ENCODE measurements at regions not wholly inside any gene's neighbourhood (a gene's known extent, or its start where the extent isn't known, plus 50 kb on each side); places are given as distances from the start of the nearest gene placed in this dataset.

GRCh38 chr5:50958852-50959457, 292.5 kb downstream of the PARP8 start (continued):
- TF ChIP-seq YY1 (IDR thresholded peaks at IDR 0.05; ENCODE audit: low read depth, low read length) = no peak

Data from H1 (cell line).